ENCODE measurements at regions not wholly inside any gene's neighbourhood (a gene's known extent, or its start where the extent isn't known, plus 50 kb on each side); places are given as distances from the start of the nearest gene placed in this dataset.
"Not testable (repeated sequence)": the region's sequence is repeated elsewhere in the genome, so short reads cannot be mapped to it uniquely, and the experiment has no call there.

GRCh38 chr6:166718516-166718915 is 91.5 kb upstream of the RPS6KA2 start:
- peak; percentile 84 for DNase-seq

GRCh38 chr6:166716910-166717617 is 90.0 kb upstream of the RPS6KA2 start:
- no peak for DNase-seq

DNA sequence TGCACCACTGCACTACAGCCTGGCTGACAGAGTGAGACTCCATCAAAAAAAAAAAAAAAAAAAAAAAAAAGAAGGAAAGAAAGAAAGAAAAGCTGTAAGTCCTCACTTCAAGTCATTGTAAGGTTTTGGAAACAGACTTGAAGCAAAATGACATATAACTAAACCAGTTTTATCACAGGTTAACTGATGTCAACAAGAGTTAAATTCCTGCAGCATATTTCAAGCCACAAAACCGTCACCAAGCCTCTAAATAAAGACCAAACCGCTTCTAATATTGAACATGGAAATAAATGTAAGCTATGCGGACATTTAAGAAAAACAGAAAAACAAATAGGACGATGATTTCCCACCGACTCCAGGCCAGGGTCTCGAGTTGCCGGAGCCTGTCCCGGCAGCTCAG is 88.9 kb upstream of the RPS6KA2 start:
- no peak for DNase-seq

- no peak for DNase-seq
These were observed 88.0 kb upstream of the RPS6KA2 start for GRCh38 chr6:166715065-166715464.

GRCh38 chr6:166714581-166714980 is 87.5 kb upstream of the RPS6KA2 start:
- no peak for DNase-seq

- no peak for DNase-seq
These were observed 87.1 kb upstream of the RPS6KA2 start for GRCh38 chr6:166714187-166714510.

GRCh38 chr6:166713434-166714186 is 86.6 kb upstream of the RPS6KA2 start:
- DNase-seq = no peak

DNA sequence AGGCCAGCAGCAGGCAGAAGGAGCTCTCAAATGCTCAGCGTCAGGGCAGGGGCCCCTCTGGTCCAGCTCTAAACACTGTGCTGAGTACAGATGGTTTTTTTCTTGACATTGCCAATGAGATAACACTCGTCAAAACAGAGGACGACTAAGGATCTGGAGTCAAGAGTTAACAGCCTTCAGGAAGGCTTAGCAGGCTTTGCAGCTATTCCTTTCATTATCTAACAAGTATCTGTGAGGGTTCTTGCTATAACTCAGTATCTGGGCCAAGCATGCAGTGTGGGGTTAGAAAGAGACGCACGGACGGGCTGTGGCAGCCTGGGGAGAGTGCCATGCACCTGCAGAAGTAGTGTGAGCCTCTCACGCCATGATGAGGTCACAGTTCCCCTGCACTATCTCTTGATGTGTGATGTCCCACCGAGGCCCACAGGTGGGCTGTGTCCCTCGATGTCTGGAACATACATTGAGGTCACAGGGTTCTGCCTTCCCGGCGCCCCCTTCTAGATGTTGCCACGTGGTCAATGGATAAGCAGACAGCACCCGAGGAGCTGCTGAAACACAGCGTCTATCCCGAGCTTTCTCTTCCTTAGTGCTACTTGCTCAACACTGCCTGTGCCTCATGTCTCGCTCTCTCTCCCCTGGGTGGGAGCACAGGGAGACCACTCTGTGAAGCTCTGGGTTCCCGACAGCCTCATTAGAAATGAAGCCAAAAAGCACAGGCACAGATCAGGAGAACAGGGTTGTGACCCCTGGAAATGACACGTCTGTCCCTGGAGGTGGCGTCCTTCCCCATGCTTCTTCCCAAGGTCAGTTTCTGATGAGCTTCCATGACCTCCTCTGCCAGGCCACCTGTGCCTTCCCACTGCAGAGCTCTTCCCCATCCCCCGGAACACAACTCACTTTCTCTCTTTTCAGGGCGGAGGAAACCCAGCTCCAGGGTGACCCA is 85.5 kb upstream of the RPS6KA2 start:
- peak; percentile 92 for DNase-seq

DNA sequence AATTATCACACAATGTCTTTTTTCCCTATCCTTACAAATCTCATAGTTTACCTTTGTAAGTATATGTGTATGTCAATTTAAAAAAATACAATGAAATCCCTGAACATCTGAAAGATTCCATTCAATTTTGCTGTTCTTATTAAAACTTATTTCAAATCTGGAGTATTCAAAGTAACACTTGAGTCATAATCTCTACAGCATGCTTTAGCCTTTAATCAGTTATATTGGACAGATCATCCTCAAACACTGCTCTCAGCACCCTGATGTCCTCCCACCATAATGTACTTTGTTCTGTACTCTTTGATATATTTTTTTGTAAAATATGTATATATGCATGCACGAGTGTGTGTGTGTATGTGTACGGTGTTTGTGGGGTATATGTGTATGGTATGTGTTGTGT is 83.0 kb upstream of the RPS6KA2 start:
- DNase-seq = no peak

- DNase-seq = no peak
These were observed 81.4 kb upstream of the RPS6KA2 start for GRCh38 chr6:166708460-166708859.

DNA sequence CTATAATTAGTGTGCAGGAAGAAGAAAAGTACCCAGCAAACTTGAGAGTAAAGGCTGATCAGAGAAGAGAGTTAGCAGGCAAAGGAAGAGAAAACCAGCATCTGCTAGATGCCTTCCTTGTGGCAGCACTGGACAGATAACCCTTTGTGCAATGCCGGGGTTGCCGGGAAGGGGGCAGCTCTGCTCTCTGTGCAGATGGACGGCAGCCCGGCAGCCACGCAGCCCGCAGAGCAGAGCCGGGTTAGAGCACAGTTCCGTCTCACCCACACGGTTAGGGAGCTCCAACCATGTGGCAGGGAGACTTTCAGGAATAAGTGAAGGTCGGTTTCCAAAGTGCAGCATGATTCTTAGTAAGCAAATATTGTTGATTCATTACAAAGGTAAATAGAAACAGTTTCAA is 80.0 kb upstream of the RPS6KA2 start:
- peak; percentile 89 for DNase-seq

- DNase-seq = no peak
These were observed 78.0 kb upstream of the RPS6KA2 start for GRCh38 chr6:166705069-166705468.

GRCh38 chr6:166704171-166704570 is 77.1 kb upstream of the RPS6KA2 start:
- DNase-seq = no peak

DNA sequence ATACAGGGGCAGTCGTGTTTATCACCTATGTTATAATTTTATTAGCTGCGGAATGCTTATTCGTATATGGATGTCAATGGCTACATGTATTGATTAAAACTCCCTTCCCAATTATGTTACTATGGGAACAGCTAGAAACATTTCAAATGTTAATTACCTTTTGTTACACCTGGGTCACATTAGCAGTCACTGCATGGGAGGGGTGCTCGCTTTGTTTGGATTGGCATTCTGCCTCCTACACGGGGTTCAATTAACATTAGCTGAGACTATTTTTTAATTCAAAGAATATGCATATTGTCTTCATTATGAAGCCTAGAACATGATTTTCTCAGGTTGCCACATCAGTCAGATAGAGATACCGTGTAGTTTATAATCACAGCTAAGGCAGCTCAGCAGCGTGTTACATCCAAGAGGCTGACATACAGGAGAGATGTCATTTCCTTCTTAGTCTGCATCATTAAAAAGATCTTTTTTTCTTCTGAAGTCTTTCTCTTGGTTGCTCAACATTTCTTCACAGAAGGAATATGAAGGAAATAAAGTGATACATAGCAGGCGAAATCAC is 76.2 kb upstream of the RPS6KA2 start:
- no peak for DNase-seq

DNA sequence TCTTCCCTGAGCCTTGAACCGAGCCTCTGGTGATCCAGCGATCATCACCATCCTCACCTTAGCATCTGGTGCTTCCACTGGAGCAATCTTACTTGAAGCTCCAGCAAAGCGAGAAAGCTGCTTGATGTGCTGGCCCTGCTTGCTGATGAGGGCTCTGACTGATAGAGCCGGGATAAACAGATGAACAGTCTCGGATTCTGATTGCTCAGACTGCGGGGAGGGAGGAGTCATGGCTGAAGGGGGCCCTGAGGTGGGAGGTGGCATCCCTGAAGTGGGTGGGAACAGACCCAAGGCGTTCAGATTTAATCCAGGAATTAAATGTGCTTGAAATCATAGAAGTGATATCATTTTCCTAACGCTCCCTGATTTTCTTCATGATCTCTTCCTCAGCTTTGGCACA is 74.4 kb upstream of the RPS6KA2 start:
- DNase-seq = not testable (repeated sequence)

DNA sequence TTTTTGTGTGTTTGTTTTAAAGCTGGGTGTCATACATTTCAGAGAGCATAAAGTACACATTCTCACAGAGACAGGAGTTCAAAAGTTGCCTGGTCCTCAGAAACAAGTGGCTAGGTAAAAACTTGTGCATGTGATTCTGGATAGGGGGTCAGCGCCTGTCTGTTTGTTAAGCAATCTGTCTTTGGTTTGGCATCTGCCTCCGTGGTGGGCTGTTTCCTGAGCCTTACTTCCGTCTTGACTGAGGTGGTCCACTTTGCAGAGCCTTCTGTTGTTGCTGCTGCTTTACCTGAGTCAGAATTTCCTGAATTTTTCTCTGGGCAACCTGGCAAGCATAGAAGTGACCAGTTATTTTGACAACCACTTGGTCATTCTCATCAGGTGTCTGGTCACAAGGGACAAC is 73.8 kb upstream of the RPS6KA2 start:
- peak; percentile 43 for DNase-seq

DNA sequence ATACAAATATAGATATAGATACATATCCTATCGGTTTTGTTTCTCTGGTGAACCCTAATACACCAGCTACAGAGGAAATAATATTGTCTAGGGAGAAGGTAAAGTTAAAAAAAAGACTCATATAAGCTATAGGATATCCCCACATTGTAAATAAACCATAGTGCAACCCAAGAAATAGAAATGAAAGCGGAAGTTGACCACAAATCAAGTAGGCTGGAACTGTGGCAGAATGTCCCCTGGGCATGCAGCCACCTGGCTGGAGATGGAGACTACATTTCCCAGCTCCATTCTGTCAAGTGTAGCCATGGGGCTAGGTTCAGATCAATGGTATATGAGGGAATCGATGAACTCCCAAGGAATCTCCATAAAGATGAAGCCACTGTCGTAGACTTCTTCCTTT is 70.1 kb upstream of the RPS6KA2 start:
- no peak for DNase-seq

- DNase-seq = no peak
These were observed 66.8 kb upstream of the RPS6KA2 start for GRCh38 chr6:166693880-166694279.

- DNase-seq = no peak
These were observed 65.8 kb upstream of the RPS6KA2 start for GRCh38 chr6:166692723-166693302.

- no peak for DNase-seq
These were observed 64.7 kb upstream of the RPS6KA2 start for GRCh38 chr6:166691746-166692145.

DNA sequence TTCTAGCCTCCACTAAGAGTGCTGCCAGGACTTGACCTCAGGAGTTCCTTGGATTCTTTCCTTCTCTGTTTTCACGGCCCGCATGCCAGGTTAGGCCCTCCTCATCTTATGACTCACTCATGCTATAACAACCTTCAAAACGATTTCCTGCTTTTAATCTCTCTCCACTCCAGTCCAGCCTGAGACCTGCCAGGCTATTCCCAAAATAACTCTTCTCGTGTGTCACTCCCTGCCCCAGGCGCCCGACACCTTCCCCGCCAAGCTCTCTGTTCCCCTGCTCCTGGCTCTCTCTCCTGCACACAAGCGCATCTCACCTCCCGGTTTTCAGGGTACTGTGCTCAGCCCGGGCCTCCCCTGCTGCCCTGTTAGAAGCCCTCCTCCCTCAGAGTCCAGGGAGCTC is 64.1 kb upstream of the RPS6KA2 start:
- DNase-seq = no peak

GRCh38 chr6:166689687-166690086 is 62.6 kb upstream of the RPS6KA2 start:
- no peak for DNase-seq

GRCh38 chr6:166688901-166689300 is 61.9 kb upstream of the RPS6KA2 start:
- no peak for DNase-seq
